Gastrocnemius medialis (tissue), 4 donors: ENCODE measurements at regions not wholly inside any gene's neighbourhood (a gene's known extent, or its start where the extent isn't known, plus 50 kb on each side); places are given as distances from the start of the nearest gene placed in this dataset.

Experiments
- ATAC-seq, 2 donors: fragments of 150-250 bp; one replicate each; pipeline ENCODE4 v1.9.1; 2016
- DNase-seq, 2 donors: peaks; one replicate each; pipeline ENCODE4 v3.0.0-alpha.2; 2019
- H3K27ac ChIP-seq, 4 donors: fragments of 200-600 bp; sonication (generic); 1 replicate in 1 of 4; 2 replicates in 3 of 4; pipeline ENCODE4 v1.5.1; 2016 to 2018; ENCODE audit warnings: mild to moderate bottlenecking in 2 of 4, moderate library complexity in 1 of 4
- H3K27me3 ChIP-seq, 3 donors: fragments of 200-600 bp; sonication (generic) in 2 of 3; 1 replicate in 1 of 3; 2 replicates in 2 of 3; pipeline versions ENCODE4 v1.5.1 to v1.6.0; 2016 to 2019; ENCODE audit warnings: mild to moderate bottlenecking in 1 of 3, moderate library complexity in 1 of 3
- H3K36me3 ChIP-seq, 2 donors: fragments of 200-600 bp; sonication (generic) in 1 of 2; one replicate each; pipeline ENCODE4 v1.5.1; 2017 to 2018
- H3K4me1 ChIP-seq, 2 donors: fragments of 200-600 bp; sonication (generic) in 1 of 2; one replicate each; pipeline ENCODE4 v1.5.1; 2016 to 2017; ENCODE audit warnings: mild to moderate bottlenecking in 2 of 2
- H3K4me3 ChIP-seq, 4 donors: fragments of 200-600 bp; sonication (generic) in 3 of 4; 1 replicate in 1 of 4; 2 replicates in 3 of 4; pipeline ENCODE4 v1.5.1; 2016 to 2019; ENCODE audit warnings: mild to moderate bottlenecking in 2 of 4
- H3K9me3 ChIP-seq, 3 donors: fragments of 200-600 bp; sonication (generic) in 2 of 3; 1 replicate in 1 of 3; 2 replicates in 2 of 3; pipeline ENCODE4 v1.5.1; 2016 to 2019
- CTCF ChIP-seq, 5 experiments: fragments of 450-650 bp in 3 of 5; fragments of 200-600 bp in 2 of 5; sonication (generic) in 2 of 5; IDR thresholded peaks in 4 of 5; conservative IDR thresholded peaks in 1 of 5; 1 replicate in 4 of 5; 2 replicates in 1 of 5; pipeline ENCODE4 v1.5.1; 2016 to 2019; ENCODE audit warnings: antibody characterized with exemption in 5 of 5, mild to moderate bottlenecking in 3 of 5, moderate library complexity in 3 of 5
- POLR2A ChIP-seq, 2 donors: fragments of 450-650 bp; IDR thresholded peaks; one replicate each; pipeline ENCODE4 v1.6.1; 2017; ENCODE audit warnings: antibody characterized with exemption in 2 of 2, mild to moderate bottlenecking in 2 of 2, moderate library complexity in 2 of 2
- in situ Hi-C, 4 donors: fragments of 200-750 bp; cut with MboI; loops; one replicate each; pipeline versions ENCODE4 v1.15.0 to v1.8.0; 2017; ENCODE audit warnings: low sequenced_read_pairs in 4 of 4
- intact Hi-C: fragments of 100-400 bp; cut with DNase I; formaldehyde crosslinking; loops from one replicate; pipeline ENCODE4 v1.15.1; 2023; ENCODE audit warnings: low total_unique reads

DNA sequence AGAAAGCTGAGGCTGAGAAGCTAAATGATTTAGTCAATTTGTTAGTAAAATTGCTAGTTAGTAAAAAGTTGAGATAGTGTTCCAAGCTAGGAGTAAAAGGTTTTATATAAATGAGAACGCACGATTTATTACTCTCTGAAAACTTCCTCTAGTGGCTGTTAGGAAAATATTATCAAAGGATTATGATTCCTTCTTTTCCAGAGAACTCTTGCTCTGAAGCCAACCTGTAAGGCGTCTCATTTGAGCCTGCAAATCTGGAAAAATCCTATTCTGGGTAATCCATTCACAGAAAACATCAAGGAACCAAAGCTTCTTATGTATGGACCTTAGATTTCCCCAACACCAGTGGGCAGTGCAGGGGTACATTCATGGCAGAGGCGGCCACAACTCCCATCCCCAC is 252.7 kb downstream of the SOD2 start:
- Histone ChIP-seq H3K9me3 (no peaks in the 10 kb centered on the region), H3K27ac (no peak overlapping the region), H3K27me3 (peaks cover 0 to 4% (median 3%) of the 10 kb centered on the region in 3 donors), H3K4me3 (no peak overlapping the region), H3K36me3 (no peaks in the 10 kb centered on the region), H3K4me1 (no peaks in the 10 kb centered on the region)
- intact Hi-C loops, result no loop called here
- in situ Hi-C loops, result no loop called here
- ATAC-seq, result no peak
- TF ChIP-seq POLR2A (IDR thresholded peaks at IDR 0.05) (no peak), CTCF (IDR thresholded peaks at IDR 0.05 in 4 of 5, conservative IDR thresholded peaks at IDR 0.05 in 1 of 5) (no peak)
- no peak for DNase-seq

DNA sequence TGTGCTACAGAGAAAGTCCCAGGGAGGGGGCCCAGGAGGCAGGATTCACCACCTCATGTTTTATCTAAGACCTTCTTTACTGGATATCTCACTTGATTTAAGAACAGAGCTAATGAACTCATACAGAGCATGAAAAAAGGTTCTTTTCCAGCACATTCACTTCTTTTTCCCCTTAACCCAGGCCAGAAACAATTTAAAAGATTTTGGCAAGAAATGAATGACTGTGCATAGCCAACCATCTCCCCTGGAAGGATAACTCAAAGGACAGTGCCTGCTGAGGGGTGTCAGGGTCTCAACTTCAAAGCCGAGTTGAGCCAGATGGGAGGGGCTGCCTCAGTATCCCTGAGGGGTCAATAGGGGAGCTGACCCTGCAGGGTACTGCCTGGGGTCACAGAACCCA is 253.4 kb downstream of the SOD2 start:
- Histone ChIP-seq H3K27ac (no peak overlapping the region), H3K36me3 (no peaks in the 10 kb centered on the region), H3K4me3 (no peak overlapping the region), H3K27me3 (peaks cover 0 to 4% (median 3%) of the 10 kb centered on the region in 3 donors), H3K9me3 (no peaks in the 10 kb centered on the region), H3K4me1 (no peaks in the 10 kb centered on the region)
- DNase-seq (no peak), ATAC-seq (no peak)
- TF ChIP-seq CTCF (IDR thresholded peaks at IDR 0.05 in 4 of 5, conservative IDR thresholded peaks at IDR 0.05 in 1 of 5) (no peak), POLR2A (IDR thresholded peaks at IDR 0.05) (no peak)
- in situ Hi-C loops, result no loop called here
- intact Hi-C loops, result no loop called here

DNA sequence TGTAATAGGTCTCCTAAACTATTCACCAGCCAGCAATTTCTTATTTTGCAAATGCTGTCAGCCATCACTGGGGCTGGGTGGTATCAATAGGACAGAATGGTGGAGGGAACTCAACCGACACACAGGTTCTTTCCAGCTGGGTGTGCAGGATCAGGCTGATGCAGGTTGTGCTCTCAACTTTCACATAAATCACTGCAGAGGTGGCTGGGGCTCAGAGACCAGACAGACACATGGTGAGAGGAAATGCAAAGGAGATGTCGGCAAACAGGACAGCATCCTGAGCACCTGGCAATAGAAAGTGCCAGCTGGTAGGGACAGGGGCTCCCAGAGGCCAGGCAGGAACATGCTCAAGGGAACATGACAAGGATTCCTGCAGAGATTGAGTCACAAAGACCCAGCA is 254.9 kb downstream of the SOD2 start:
- peaks cover 0 to 4% (median 3%) of the 10 kb centered on the region in 3 donors for H3K27me3 ChIP-seq
- in situ Hi-C loops, result no loop called here
- DNase-seq (no peak), ATAC-seq (no peak)
- no peaks in the 10 kb centered on the region for H3K36me3 ChIP-seq
- no peak overlapping the region for H3K4me3 ChIP-seq
- H3K4me1 ChIP-seq, result no peaks in the 10 kb centered on the region
- no peak overlapping the region for H3K27ac ChIP-seq
- no peaks in the 10 kb centered on the region for H3K9me3 ChIP-seq
- intact Hi-C loops, result no loop called here
- TF ChIP-seq POLR2A (IDR thresholded peaks at IDR 0.05) (no peak), CTCF (IDR thresholded peaks at IDR 0.05 in 4 of 5, conservative IDR thresholded peaks at IDR 0.05 in 1 of 5) (no peak)

GRCh38 chr6:159436581-159436980 is 256.5 kb downstream of the SOD2 start:
- in situ Hi-C loops, result no loop called here
- no peak for TF ChIP-seq POLR2A (IDR thresholded peaks at IDR 0.05)
- TF ChIP-seq CTCF (IDR thresholded peaks at IDR 0.05 in 4 of 5, conservative IDR thresholded peaks at IDR 0.05 in 1 of 5), result no peak
- no peak overlapping the region for H3K4me3 ChIP-seq
- intact Hi-C loops, result no loop called here
- H3K4me1 ChIP-seq, result no peaks in the 10 kb centered on the region
- H3K9me3 ChIP-seq, result no peaks in the 10 kb centered on the region
- no peak overlapping the region for H3K27ac ChIP-seq
- H3K36me3 ChIP-seq, result no peaks in the 10 kb centered on the region
- ATAC-seq (no peak), DNase-seq (no peak)
- no peaks in the 10 kb centered on the region for H3K27me3 ChIP-seq

- intact Hi-C loops, result no loop called here
- H3K27me3 ChIP-seq, result no peaks in the 10 kb centered on the region
- no peak for DNase-seq
- TF ChIP-seq CTCF (IDR thresholded peaks at IDR 0.05 in 4 of 5, conservative IDR thresholded peaks at IDR 0.05 in 1 of 5) (no peak), POLR2A (IDR thresholded peaks at IDR 0.05) (no peak)
- H3K36me3 ChIP-seq, result no peaks in the 10 kb centered on the region
- no peak for ATAC-seq
- H3K4me3 ChIP-seq, result no peak overlapping the region
- no peaks in the 10 kb centered on the region for H3K9me3 ChIP-seq
- in situ Hi-C loops, result no loop called here
- H3K27ac ChIP-seq, result no peak overlapping the region
- no peaks in the 10 kb centered on the region for H3K4me1 ChIP-seq
These were observed 257.3 kb downstream of the SOD2 start for GRCh38 chr6:159435701-159436100.
